Prostate gland (tissue), 2 donors: ENCODE measurements at regions not wholly inside any gene's neighbourhood (a gene's known extent, or its start where the extent isn't known, plus 50 kb on each side); places are given as distances from the start of the nearest gene placed in this dataset.

Source experiments
- DNase-seq: peaks from one replicate; pipeline ENCODE4 v3.0.0-alpha.2; 2019; ENCODE audit warnings: low spot score
- H3K27ac ChIP-seq, 2 donors: fragments of 200-600 bp; sonication (generic); 2 replicates each; pipeline ENCODE4 v1.5.1; 2017 to 2019
- H3K27me3 ChIP-seq: fragments of 200-600 bp; sonication (generic); replicated peaks from 2 replicates; pipeline ENCODE4 v1.5.1; 2019; ENCODE audit not compliant: insufficient read depth
- H3K36me3 ChIP-seq, 2 donors: fragments of 200-600 bp; sonication (generic); 1 replicate in 1 of 2; 2 replicates in 1 of 2; pipeline versions ENCODE4 v1.5.1 to v1.8.1; 2017 to 2019
- H3K4me1 ChIP-seq: fragments of 200-600 bp; sonication (generic); replicated peaks from 2 replicates; pipeline ENCODE4 v1.5.1; 2019
- H3K4me3 ChIP-seq, 2 donors: fragments of 200-600 bp; sonication (generic); 2 replicates each; pipeline ENCODE4 v1.5.1; 2017 to 2019
- H3K9me3 ChIP-seq: fragments of 200-600 bp; sonication (generic); 2 replicates; pipeline ENCODE4 v1.5.1; 2017
- CTCF ChIP-seq, 4 experiments: fragments of 200-600 bp in 2 of 4; fragments of 450-650 bp in 2 of 4; sonication (generic) in 2 of 4; IDR thresholded peaks; 1 replicate in 3 of 4; 2 replicates in 1 of 4; pipeline ENCODE4 v1.5.1; 2016 to 2019; ENCODE audit warnings: antibody characterized with exemption in 4 of 4, mild to moderate bottlenecking in 2 of 4, moderate library complexity in 2 of 4
- POLR2A ChIP-seq: fragments of 450-650 bp; IDR thresholded peaks from one replicate; pipeline ENCODE4 v1.6.1; 2016; ENCODE audit warnings: antibody characterized with exemption, mild to moderate bottlenecking
- POLR2AphosphoS5 ChIP-seq: sonication (generic); formaldehyde crosslinking; IDR thresholded peaks from one replicate; pipeline ENCODE4 v1.6.1; 2017; ENCODE audit warnings: antibody characterized with exemption
- WGBS: methylation state at CpG from one replicate; pipeline ENCODE4 v1.1.5; 2018; 5-methylcytosine and 5-hydroxymethylcytosine counted together
- intact Hi-C: fragments of 100-400 bp; cut with DNase I; formaldehyde crosslinking; loops from one replicate; pipeline ENCODE4 v1.14.2; 2022

DNA sequence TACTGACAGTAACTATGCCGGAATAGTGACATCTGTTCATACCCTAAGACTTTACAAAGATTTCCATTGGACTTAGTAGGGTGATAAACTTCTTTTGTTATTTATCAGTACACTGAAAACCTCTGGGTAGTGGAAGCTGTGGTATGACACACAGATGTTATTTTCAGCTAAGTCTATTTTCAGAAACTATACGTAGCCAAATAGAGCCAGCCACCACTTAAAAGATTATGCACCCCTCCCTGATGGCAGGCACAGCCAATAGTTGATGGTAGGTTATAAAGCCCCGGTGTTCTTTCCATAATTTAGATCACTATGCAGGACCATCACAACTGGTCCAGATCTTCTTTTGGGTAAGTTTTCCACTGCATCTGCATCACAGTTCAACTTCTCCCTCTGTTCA lies 1603.2 kb upstream of the PABPC4L start:
- Histone ChIP-seq H3K9me3 (no peaks in the 10 kb centered on the region), H3K27me3 (no peaks in the 10 kb centered on the region), H3K36me3 (no peaks in the 10 kb centered on the region), H3K27ac (no peak overlapping the region), H3K4me3 (no peak overlapping the region), H3K4me1 (no peaks in the 10 kb centered on the region)
- no peak for TF ChIP-seq POLR2AphosphoS5
- TF ChIP-seq POLR2A: no peak
- no peak for TF ChIP-seq CTCF (IDR thresholded peaks at IDR 0.05)
- intact Hi-C loops: no loop called here
- DNase-seq: no peak
- WGBS: 88% methylated on average over 3 of the region's 3 CpGs

GRCh38 chr4:135777361-135777760 lies 1575.8 kb upstream of the PABPC4L start:
- WGBS: 86% methylated on average over 1 of the region's 1 CpG
- Histone ChIP-seq H3K27ac (no peak overlapping the region), H3K27me3 (no peaks in the 10 kb centered on the region), H3K4me3 (no peak overlapping the region), H3K4me1 (no peaks in the 10 kb centered on the region), H3K36me3 (no peaks in the 10 kb centered on the region), H3K9me3 (no peaks in the 10 kb centered on the region)
- intact Hi-C loops: no loop called here
- DNase-seq: no peak
- TF ChIP-seq CTCF (IDR thresholded peaks at IDR 0.05): no peak
- no peak for TF ChIP-seq POLR2AphosphoS5
- TF ChIP-seq POLR2A: no peak

- intact Hi-C loops: no loop called here
- no peak overlapping the region for H3K4me3 ChIP-seq
- H3K36me3 ChIP-seq: no peaks in the 10 kb centered on the region
- TF ChIP-seq POLR2A: no peak
- no peak for TF ChIP-seq CTCF (IDR thresholded peaks at IDR 0.05)
- TF ChIP-seq POLR2AphosphoS5: no peak
- no peaks in the 10 kb centered on the region for H3K9me3 ChIP-seq
- H3K27me3 ChIP-seq: no peaks in the 10 kb centered on the region
- no peak overlapping the region for H3K27ac ChIP-seq
- 100% methylated on average over 1 of the region's 1 CpG for whole genome bisulfite sequencing
- no peak for DNase-seq
- H3K4me1 ChIP-seq: no peaks in the 10 kb centered on the region
Measured at GRCh38 chr4:135775909-135776308, 1574.3 kb upstream of the PABPC4L start.

DNA sequence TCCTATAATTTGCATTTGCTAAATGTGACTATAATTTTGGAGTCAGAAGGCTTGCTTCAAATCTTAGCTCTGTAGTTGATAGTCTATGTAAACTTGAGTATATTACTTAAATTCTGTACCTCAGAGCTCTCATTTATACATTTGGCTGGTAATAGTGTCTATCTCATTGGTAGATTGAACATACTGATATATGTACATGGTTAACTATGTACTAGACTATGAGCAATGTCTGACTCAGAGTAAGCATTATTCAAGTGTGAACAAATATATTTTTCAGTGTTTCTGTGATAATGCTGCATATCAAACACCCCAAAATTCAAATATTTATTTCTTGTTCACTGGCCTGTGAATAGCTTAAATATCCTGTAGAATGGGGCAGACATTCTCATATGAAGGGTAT lies 1568.9 kb upstream of the PABPC4L start:
- Histone ChIP-seq H3K9me3 (no peaks in the 10 kb centered on the region), H3K4me1 (no peaks in the 10 kb centered on the region), H3K27ac (no peak overlapping the region), H3K4me3 (no peak overlapping the region), H3K36me3 (no peaks in the 10 kb centered on the region), H3K27me3 (no peaks in the 10 kb centered on the region)
- no peak for DNase-seq
- intact Hi-C loops: no loop called here
- TF ChIP-seq CTCF (IDR thresholded peaks at IDR 0.05): no peak
- TF ChIP-seq POLR2AphosphoS5: no peak
- no peak for TF ChIP-seq POLR2A

GRCh38 chr4:135744928-135745327 lies 1543.3 kb upstream of the PABPC4L start:
- 90% methylated on average over 1 of the region's 1 CpG for WGBS
- Histone ChIP-seq H3K36me3 (no peaks in the 10 kb centered on the region), H3K4me1 (no peaks in the 10 kb centered on the region), H3K9me3 (no peaks in the 10 kb centered on the region), H3K4me3 (no peak overlapping the region), H3K27ac (no peak overlapping the region), H3K27me3 (no peaks in the 10 kb centered on the region)
- no peak for DNase-seq
- TF ChIP-seq POLR2A (no peak), CTCF (IDR thresholded peaks at IDR 0.05) (no peak), POLR2AphosphoS5 (no peak)
- intact Hi-C loops: no loop called here
